ENCODE measurements at regions not wholly inside any gene's neighbourhood (a gene's known extent, or its start where the extent isn't known, plus 50 kb on each side); places are given as distances from the start of the nearest gene placed in this dataset.

GRCh38 chr17:65356536-65356935 lies 204.9 kb downstream of the AXIN2 start (continued):
- TF ChIP-seq PREB (CRISPR knock-in tag; IDR thresholded peaks at IDR 0.05) (no peak), SETDB1 (IDR thresholded peaks at IDR 0.05; ENCODE audit: low read length) (no peak), BRF2 (IDR thresholded peaks at IDR 0.05; ENCODE audit: borderline replicate concordance, insufficient read depth, insufficient read length) (no peak), ZKSCAN8 (CRISPR knock-in tag; IDR thresholded peaks at IDR 0.05) (no peak), ZNF507 (tag; conservative IDR thresholded peaks at IDR 0.05) (no peak), CREB3L1 (IDR thresholded peaks at IDR 0.05; ENCODE audit: borderline replicate concordance, low read depth) (no peak)

- DNase-seq (ENCODE audit: extremely low read depth in 1 of 4, low spot score in 3 of 4), result no peak
- no peaks in the 10 kb centered on the region for H4K20me1 ChIP-seq (replicated peaks; ENCODE audit: control insufficient read depth, insufficient read depth, low read length)
- in situ Hi-C loops (cut with MboI), result no loop called here
- H3K27ac ChIP-seq (ENCODE audit: extremely low read depth, low read depth, low read length), result no peak overlapping the region
- ATAC-seq, result no peak
- H3K79me2 ChIP-seq (ENCODE audit: control insufficient read depth, insufficient read depth, low read length), result no peaks in the 10 kb centered on the region
- no peak overlapping the region for H3K4me3 ChIP-seq
- no TSS peak for BruUV-seq (replicated peaks)
- FAIRE-seq, result no peak
- no peaks in the 10 kb centered on the region; a peak in 1 of 5 replicates for H3K27me3 ChIP-seq (ENCODE audit: control insufficient read depth in 2 of 2, insufficient read depth in 2 of 2, low read length in 2 of 2)
- 3% methylated on average over 4 of the region's 4 CpGs for WGBS (ENCODE audit: insufficient coverage, low coverage, missing lambda C conversion rate)
- ChIA-PET POLR2A (no interaction called here), CTCF (ENCODE audit: low intra/inter-chr PET ratio) (no interaction called here)
- H3K9ac ChIP-seq (ENCODE audit: insufficient read depth in 1 of 2, low read depth in 2 of 2, low read length in 2 of 2), result no peak overlapping the region
- intact Hi-C loops (cut with micrococcal nuclease), result no loop called here
- H3K36me3 ChIP-seq (ENCODE audit: control insufficient read depth, insufficient read depth, low read length), result no peaks in the 10 kb centered on the region
- no peak overlapping the region for H3K4me2 ChIP-seq (ENCODE audit: insufficient read depth, low read length)
- no peaks in the 10 kb centered on the region for H3K9me1 ChIP-seq (ENCODE audit: control insufficient read depth, insufficient read depth, low read length)
- no peaks in the 10 kb centered on the region for H3K4me1 ChIP-seq (replicated peaks in 1 of 2; ENCODE audit: control insufficient read depth in 2 of 2, insufficient read depth in 2 of 2, low read length in 2 of 2)
- no peak overlapping the region for H2AFZ ChIP-seq (ENCODE audit: low read depth, low read length)
- H3K9me3 ChIP-seq (replicated peaks; ENCODE audit: control insufficient read depth, insufficient read depth, low read depth, low read length), result no peaks in the 10 kb centered on the region
- TF ChIP-seq MAZ (CRISPR knock-in tag; conservative IDR thresholded peaks at IDR 0.05 in 1 of 2, IDR thresholded peaks at IDR 0.05 in 1 of 2), result no peak
- TF ChIP-seq RERE (CRISPR knock-in tag; IDR thresholded peaks at IDR 0.05; ENCODE audit: borderline replicate concordance), result no peak
- TF ChIP-seq MECOM (CRISPR knock-in tag; IDR thresholded peaks at IDR 0.05), result no peak
- TF ChIP-seq TFAP4 (CRISPR knock-in tag; IDR thresholded peaks at IDR 0.05; ENCODE audit: borderline replicate concordance), result no peak
- no peak for TF ChIP-seq HNRNPK (IDR thresholded peaks at IDR 0.05; ENCODE audit: low read depth, low read length, poor library complexity, severe bottlenecking)
These were observed 206.2 kb downstream of the AXIN2 start for GRCh38 chr17:65355246-65355645.
